Stimulated activated CD8-positive, alpha-beta memory T cell treated with anti-CD3 and anti-CD28 coated beads, Interleukin-4, amount 100 ng/mL, for 48 hours (primary cell): ENCODE measurements at regions not wholly inside any gene's neighbourhood (a gene's known extent, or its start where the extent isn't known, plus 50 kb on each side); places are given as distances from the start of the nearest gene placed in this dataset.
"Not testable (repeated sequence)": the region's sequence is repeated elsewhere in the genome, so short reads cannot be mapped to it uniquely, and the experiment has no call there.

Experiments
- DNase-seq: peaks from one replicate; pipeline ENCODE4 v3.0.0-alpha.2; 2020

- DNase-seq, result not testable (repeated sequence)
Observed at GRCh38 chr3:177339220-177339703, 142.0 kb upstream of the TBL1XR1 start.

- DNase-seq, result no peak
Observed at GRCh38 chr3:177340243-177340830, 143.1 kb upstream of the TBL1XR1 start.

- DNase-seq, result no peak
Observed at GRCh38 chr3:177341736-177342419, 144.6 kb upstream of the TBL1XR1 start.

GRCh38 chr3:177343122-177343625 is 145.9 kb upstream of the TBL1XR1 start:
- DNase-seq, result no peak

- DNase-seq, result peak; percentile 71
Observed at GRCh38 chr3:177345049-177345972, 148.0 kb upstream of the TBL1XR1 start.

- no peak for DNase-seq
Observed at GRCh38 chr3:177345973-177346503, 148.8 kb upstream of the TBL1XR1 start.

GRCh38 chr3:177346878-177347277 is 149.6 kb upstream of the TBL1XR1 start:
- DNase-seq, result no peak

- no peak for DNase-seq
Observed at GRCh38 chr3:177347611-177348010, 150.3 kb upstream of the TBL1XR1 start.

- no peak for DNase-seq
Observed at GRCh38 chr3:177348974-177349373, 151.7 kb upstream of the TBL1XR1 start.

- DNase-seq, result no peak
Observed at GRCh38 chr3:177349384-177349783, 152.1 kb upstream of the TBL1XR1 start.

GRCh38 chr3:177350121-177350520 is 152.8 kb upstream of the TBL1XR1 start:
- no peak for DNase-seq

GRCh38 chr3:177351206-177351605 is 153.9 kb upstream of the TBL1XR1 start:
- no peak for DNase-seq

GRCh38 chr3:177351757-177352158 is 154.5 kb upstream of the TBL1XR1 start:
- no peak for DNase-seq

- DNase-seq, result no peak
Observed at GRCh38 chr3:177352424-177352823, 155.1 kb upstream of the TBL1XR1 start.

GRCh38 chr3:177353140-177353539 is 155.9 kb upstream of the TBL1XR1 start:
- no peak for DNase-seq

GRCh38 chr3:177353879-177354278 is 156.6 kb upstream of the TBL1XR1 start:
- not testable (repeated sequence) for DNase-seq

- DNase-seq, result no peak
Observed at GRCh38 chr3:177354466-177354865, 157.2 kb upstream of the TBL1XR1 start.

- no peak for DNase-seq
Observed at GRCh38 chr3:177356113-177356512, 158.8 kb upstream of the TBL1XR1 start.

- DNase-seq, result no peak
Observed at GRCh38 chr3:177356952-177357351, 159.7 kb upstream of the TBL1XR1 start.

GRCh38 chr3:177357352-177358090 is 160.2 kb upstream of the TBL1XR1 start:
- no peak for DNase-seq

GRCh38 chr3:177358091-177358976 is 161.1 kb upstream of the TBL1XR1 start:
- peak; percentile 75 for DNase-seq
